ENCODE measurements at regions not wholly inside any gene's neighbourhood (a gene's known extent, or its start where the extent isn't known, plus 50 kb on each side); places are given as distances from the start of the nearest gene placed in this dataset.

DNA sequence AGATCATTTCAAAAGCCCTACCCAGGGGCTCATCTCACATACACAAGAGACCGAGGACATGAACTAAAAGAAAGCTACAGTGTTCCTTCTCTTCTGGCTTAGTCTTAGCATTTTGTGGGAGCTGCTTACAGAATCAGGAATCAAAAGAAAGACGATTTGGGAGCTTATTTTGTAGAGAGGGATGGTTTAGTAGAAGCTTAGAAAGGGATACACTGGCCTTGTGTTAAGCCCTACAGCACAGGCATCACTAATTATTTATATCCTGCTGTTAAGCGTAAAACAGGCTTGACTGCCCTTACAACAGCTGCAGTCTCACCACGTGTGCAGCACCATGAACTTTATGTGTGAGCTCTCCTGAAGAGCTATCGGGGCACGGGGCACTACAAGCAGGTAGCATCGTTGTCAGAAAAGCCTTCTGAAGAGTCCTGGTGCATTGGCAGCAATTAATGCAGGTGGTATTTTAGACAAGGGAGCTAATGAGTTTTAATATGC lies 798.3 kb downstream of the NXPH1 start:
- peak; percentile 53 for DNase-seq (ENCODE audit: low spot score)
- no peaks in the 10 kb centered on the region for H3K79me2 ChIP-seq (ENCODE audit: low read depth)
- no peaks in the 10 kb centered on the region for H3K36me3 ChIP-seq
- TF ChIP-seq, protein P1, sequence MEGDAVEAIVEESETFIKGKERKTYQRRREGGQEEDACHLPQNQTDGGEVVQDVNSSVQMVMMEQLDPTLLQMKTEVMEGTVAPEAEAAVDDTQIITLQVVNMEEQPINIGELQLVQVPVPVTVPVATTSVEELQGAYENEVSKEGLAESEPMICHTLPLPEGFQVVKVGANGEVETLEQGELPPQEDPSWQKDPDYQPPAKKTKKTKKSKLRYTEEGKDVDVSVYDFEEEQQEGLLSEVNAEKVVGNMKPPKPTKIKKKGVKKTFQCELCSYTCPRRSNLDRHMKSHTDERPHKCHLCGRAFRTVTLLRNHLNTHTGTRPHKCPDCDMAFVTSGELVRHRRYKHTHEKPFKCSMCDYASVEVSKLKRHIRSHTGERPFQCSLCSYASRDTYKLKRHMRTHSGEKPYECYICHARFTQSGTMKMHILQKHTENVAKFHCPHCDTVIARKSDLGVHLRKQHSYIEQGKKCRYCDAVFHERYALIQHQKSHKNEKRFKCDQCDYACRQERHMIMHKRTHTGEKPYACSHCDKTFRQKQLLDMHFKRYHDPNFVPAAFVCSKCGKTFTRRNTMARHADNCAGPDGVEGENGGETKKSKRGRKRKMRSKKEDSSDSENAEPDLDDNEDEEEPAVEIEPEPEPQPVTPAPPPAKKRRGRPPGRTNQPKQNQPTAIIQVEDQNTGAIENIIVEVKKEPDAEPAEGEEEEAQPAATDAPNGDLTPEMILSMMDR (IDR thresholded peaks at IDR 0.05), result no peak
- peak; percentile 86 for TF ChIP-seq EZH2phosphoT487 (IDR thresholded peaks at IDR 0.05)
- Mint-ChIP-seq H3K9me3 (no peaks in the 10 kb centered on the region), H3K4me1 (peaks cover 11% of the 10 kb centered on the region), H3K36me3 (no peaks in the 10 kb centered on the region), H3K27ac (no peak overlapping the region), H3K4me3 (no peak overlapping the region), H3K27me3 (ENCODE audit: insufficient read depth, low read depth) (no peaks in the 10 kb centered on the region)
- no peaks in the 10 kb centered on the region for H3K9me3 ChIP-seq (ENCODE audit: low read depth)
- peaks cover 5% of the 10 kb centered on the region for H3F3A ChIP-seq (ENCODE audit: low read depth)
- H3K4me2 ChIP-seq, result peak overlapping the region; percentile 28
- no peaks in the 10 kb centered on the region for H3K27me3 ChIP-seq
- H2AFZ ChIP-seq (replicated peaks), result no peak overlapping the region
- no peaks in the 10 kb centered on the region for H4K20me1 ChIP-seq (ENCODE audit: low read depth)
- H3K4me3 ChIP-seq, result no peak overlapping the region
- peaks cover 13% of the 10 kb centered on the region for H3K4me1 ChIP-seq
- no peak overlapping the region for H3K9ac ChIP-seq
- H3K27ac ChIP-seq, result no peak overlapping the region

DNA sequence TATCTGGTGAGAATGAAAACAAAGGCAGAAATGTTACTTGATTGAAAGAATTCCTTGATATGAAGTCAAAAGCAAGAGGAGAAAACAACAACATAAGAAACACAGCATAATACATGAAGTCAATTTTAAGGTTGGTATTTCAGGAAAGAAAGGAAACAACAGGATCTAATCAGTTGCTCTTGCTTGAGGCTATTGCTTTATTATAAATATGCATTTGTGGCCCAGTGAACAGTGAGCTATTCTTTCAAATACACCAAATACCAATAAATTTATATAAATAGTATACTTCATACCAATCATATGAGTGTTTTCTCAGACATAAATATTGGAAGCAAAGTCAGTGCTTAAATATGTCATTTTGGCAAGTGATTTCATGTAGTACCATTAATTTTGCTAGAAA lies 806.6 kb downstream of the NXPH1 start:
- Histone ChIP-seq H2AFZ (replicated peaks) (no peak overlapping the region), H3F3A (ENCODE audit: low read depth) (no peaks in the 10 kb centered on the region), H3K27me3 (no peaks in the 10 kb centered on the region), H3K4me2 (no peak overlapping the region), H3K27ac (no peak overlapping the region), H3K79me2 (ENCODE audit: low read depth) (no peaks in the 10 kb centered on the region), H3K9ac (no peak overlapping the region), H3K36me3 (no peaks in the 10 kb centered on the region), H4K20me1 (ENCODE audit: low read depth) (no peaks in the 10 kb centered on the region), H3K4me1 (no peaks in the 10 kb centered on the region), H3K9me3 (ENCODE audit: low read depth) (no peaks in the 10 kb centered on the region), H3K4me3 (no peak overlapping the region)
- no peak for DNase-seq (ENCODE audit: low spot score)
- no peaks in the 10 kb centered on the region for H3K4me1 Mint-ChIP-seq
- H3K4me3 Mint-ChIP-seq, result no peak overlapping the region
- H3K9me3 Mint-ChIP-seq, result no peaks in the 10 kb centered on the region
- peaks cover 2% of the 10 kb centered on the region for H3K27me3 Mint-ChIP-seq (ENCODE audit: insufficient read depth, low read depth)
- no peaks in the 10 kb centered on the region for H3K36me3 Mint-ChIP-seq
- H3K27ac Mint-ChIP-seq, result no peak overlapping the region
- TF ChIP-seq, protein P1 (IDR thresholded peaks at IDR 0.05), result no peak
- TF ChIP-seq EZH2phosphoT487 (IDR thresholded peaks at IDR 0.05), result no peak
- no peak for TF ChIP-seq EZH2 (IDR thresholded peaks at IDR 0.05)

DNA sequence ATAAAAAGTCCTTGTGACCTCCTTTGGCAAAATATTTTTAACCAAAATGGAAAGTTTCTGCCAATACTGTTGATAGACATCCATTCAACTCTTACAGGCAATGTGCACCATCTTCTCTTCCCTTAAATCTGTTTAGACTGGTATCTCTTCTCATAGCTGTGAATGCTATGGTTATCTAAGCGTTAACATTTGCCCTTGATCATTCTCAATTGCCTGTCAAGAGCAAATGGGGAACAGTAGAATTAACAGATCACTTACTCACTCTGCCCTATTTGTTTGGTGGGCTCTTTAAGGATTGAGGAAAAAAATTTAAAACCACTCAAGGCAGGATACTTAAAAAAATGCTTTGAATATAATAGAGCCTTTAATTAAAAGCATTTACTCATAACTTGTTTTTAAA lies 808.4 kb downstream of the NXPH1 start:
- no peaks in the 10 kb centered on the region for H3K4me1 ChIP-seq
- H3K27ac ChIP-seq, result no peak overlapping the region
- TF ChIP-seq, protein P1 (IDR thresholded peaks at IDR 0.05), result no peak
- no peak for TF ChIP-seq EZH2 (IDR thresholded peaks at IDR 0.05)
- no peaks in the 10 kb centered on the region for H3K36me3 ChIP-seq
- no peaks in the 10 kb centered on the region for H3K36me3 Mint-ChIP-seq
- DNase-seq (ENCODE audit: low spot score), result no peak
- no peaks in the 10 kb centered on the region for H3K27me3 ChIP-seq
- no peak overlapping the region for H3K4me2 ChIP-seq
- no peaks in the 10 kb centered on the region for H3F3A ChIP-seq (ENCODE audit: low read depth)
- H3K4me3 Mint-ChIP-seq, result no peak overlapping the region
- H4K20me1 ChIP-seq (ENCODE audit: low read depth), result no peaks in the 10 kb centered on the region
- H3K27me3 Mint-ChIP-seq (ENCODE audit: insufficient read depth, low read depth), result peaks cover 2% of the 10 kb centered on the region
- H3K9me3 Mint-ChIP-seq, result no peaks in the 10 kb centered on the region
- H3K27ac Mint-ChIP-seq, result no peak overlapping the region
- H3K79me2 ChIP-seq (ENCODE audit: low read depth), result no peaks in the 10 kb centered on the region
- H3K4me3 ChIP-seq, result no peak overlapping the region
- no peaks in the 10 kb centered on the region for H3K4me1 Mint-ChIP-seq
- no peaks in the 10 kb centered on the region for H3K9me3 ChIP-seq (ENCODE audit: low read depth)
- H2AFZ ChIP-seq (replicated peaks), result no peak overlapping the region
- no peak overlapping the region for H3K9ac ChIP-seq
